PC-9 (cell line): ENCODE measurements at regions not wholly inside any gene's neighbourhood (a gene's known extent, or its start where the extent isn't known, plus 50 kb on each side); places are given as distances from the start of the nearest gene placed in this dataset.

ENCODE experiments used
- CTCF ChIP-seq: fragments of 200-600 bp; sonication (generic); conservative IDR thresholded peaks from 2 replicates; pipeline ENCODE4 v1.6.1; 2017; ENCODE audit warnings: mixed run types, antibody characterized with exemption, mild to moderate bottlenecking, moderate library complexity
- EZH2 ChIP-seq: fragments of 200-600 bp; sonication (generic); IDR thresholded peaks from 2 replicates; pipeline ENCODE4 v1.8.0; 2017; ENCODE audit warnings: antibody characterized with exemption, low read depth

- TF ChIP-seq EZH2 = no peak
- TF ChIP-seq CTCF = no peak
These were observed 232.9 kb downstream of the SAMD5 start for GRCh38 chr6:147741389-147741788.
